ENCODE measurements at regions not wholly inside any gene's neighbourhood (a gene's known extent, or its start where the extent isn't known, plus 50 kb on each side); places are given as distances from the start of the nearest gene placed in this dataset.

- peak in 3 of 12 donors; percentile 9 to 35 (median 20) for TF ChIP-seq CTCF (IDR thresholded peaks at IDR 0.05)
- no peak for TF ChIP-seq POLR2A (IDR thresholded peaks at IDR 0.05)
Observed at GRCh38 chr1:48105165-48105564, 108.0 kb upstream of the TRABD2B start.

Data from heart left ventricle (tissue), 13 donors.